Cerebellar cortex (tissue), 1 donor: ENCODE measurements at regions not wholly inside any gene's neighbourhood (a gene's known extent, or its start where the extent isn't known, plus 50 kb on each side); places are given as distances from the start of the nearest gene placed in this dataset.
"Not testable (repeated sequence)": the region's sequence is repeated elsewhere in the genome, so short reads cannot be mapped to it uniquely, and the experiment has no call there.

Source experiments
- DNase-seq: peaks from one replicate; pipeline ENCODE4 v3.0.0-alpha.2; 2015; ENCODE audit warnings: low spot score

GRCh38 chr3:74054566-74054965 is 429.8 kb upstream of the PDZRN3 start:
- no peak for DNase-seq

GRCh38 chr3:74053970-74054516 is 429.3 kb upstream of the PDZRN3 start:
- DNase-seq: no peak

GRCh38 chr3:74049444-74049843 is 424.7 kb upstream of the PDZRN3 start:
- no peak for DNase-seq

- no peak for DNase-seq
These were observed 424.0 kb upstream of the PDZRN3 start for GRCh38 chr3:74048699-74049098.

- no peak for DNase-seq
These were observed 420.3 kb upstream of the PDZRN3 start for GRCh38 chr3:74045000-74045399.

- DNase-seq: no peak
These were observed 416.4 kb upstream of the PDZRN3 start for GRCh38 chr3:74041068-74041675.

GRCh38 chr3:74039105-74039504 is 414.4 kb upstream of the PDZRN3 start:
- DNase-seq: no peak

GRCh38 chr3:74036568-74036967 is 411.8 kb upstream of the PDZRN3 start:
- no peak for DNase-seq

- no peak for DNase-seq
These were observed 411.4 kb upstream of the PDZRN3 start for GRCh38 chr3:74036102-74036501.

- no peak for DNase-seq
These were observed 409.1 kb upstream of the PDZRN3 start for GRCh38 chr3:74033806-74034205.

- DNase-seq: no peak
These were observed 408.6 kb upstream of the PDZRN3 start for GRCh38 chr3:74033381-74033780.

GRCh38 chr3:74027121-74027520 is 402.4 kb upstream of the PDZRN3 start:
- DNase-seq: no peak

GRCh38 chr3:74023395-74023794 is 398.7 kb upstream of the PDZRN3 start:
- DNase-seq: no peak

GRCh38 chr3:74021449-74021848 is 396.7 kb upstream of the PDZRN3 start:
- DNase-seq: no peak

- DNase-seq: no peak
These were observed 385.5 kb upstream of the PDZRN3 start for GRCh38 chr3:74009961-74010844.

- DNase-seq: no peak
These were observed 379.6 kb upstream of the PDZRN3 start for GRCh38 chr3:74004386-74004785.

GRCh38 chr3:74003734-74004133 is 379.0 kb upstream of the PDZRN3 start:
- no peak for DNase-seq

GRCh38 chr3:74001436-74001835 is 376.7 kb upstream of the PDZRN3 start:
- DNase-seq: no peak

- no peak for DNase-seq
These were observed 376.0 kb upstream of the PDZRN3 start for GRCh38 chr3:74000725-74001124.

- DNase-seq: no peak
These were observed 374.8 kb upstream of the PDZRN3 start for GRCh38 chr3:73999501-73999900.

- DNase-seq: not testable (repeated sequence)
These were observed 365.9 kb upstream of the PDZRN3 start for GRCh38 chr3:73990691-73991090.

GRCh38 chr3:73966733-73967132 is 342.0 kb upstream of the PDZRN3 start:
- DNase-seq: no peak

GRCh38 chr3:73964818-73965217 is 340.1 kb upstream of the PDZRN3 start:
- no peak for DNase-seq
